Neural cell (in vitro differentiated cells): ENCODE measurements at regions not wholly inside any gene's neighbourhood (a gene's known extent, or its start where the extent isn't known, plus 50 kb on each side); places are given as distances from the start of the nearest gene placed in this dataset.

Experiments
- EP300 ChIP-seq: fragments of 450-650 bp; conservative IDR thresholded peaks from 2 replicates; pipeline ENCODE4 v1.6.1; 2014; ENCODE audit warnings: antibody characterized with exemption, mild to moderate bottlenecking, moderate library complexity; ENCODE audit not compliant: poor library complexity, severe bottlenecking
- EZH2 ChIP-seq: fragments of 200-600, 300-800 bp; shearing (Covaris generic), sonication (generic); IDR thresholded peaks from 2 replicates; pipeline ENCODE4 v1.6.1; 2014; ENCODE audit warnings: antibody characterized with exemption, low read length, borderline replicate concordance, mild to moderate bottlenecking; ENCODE audit not compliant: insufficient read depth, poor library complexity, severe bottlenecking
- MXI1 ChIP-seq: fragments of 450-650 bp; conservative IDR thresholded peaks from 2 replicates; pipeline ENCODE4 v1.6.1; 2014; ENCODE audit warnings: antibody characterized with exemption, mild to moderate bottlenecking; ENCODE audit not compliant: poor library complexity, severe bottlenecking
- POLR2AphosphoS5 ChIP-seq: IDR thresholded peaks from 2 replicates; pipeline ENCODE4 v1.6.1; 2012
- RAD21 ChIP-seq: fragments of 450-650 bp; conservative IDR thresholded peaks from 2 replicates; pipeline ENCODE4 v1.6.1; 2014; ENCODE audit warnings: antibody characterized with exemption, mild to moderate bottlenecking, moderate library complexity
- REST ChIP-seq: IDR thresholded peaks from 2 replicates; pipeline ENCODE4 v1.6.1; 2012; ENCODE audit warnings: borderline replicate concordance
- SMC3 ChIP-seq: fragments of 450-650 bp; conservative IDR thresholded peaks from 2 replicates; pipeline ENCODE4 v1.6.1; 2014; ENCODE audit warnings: antibody characterized with exemption, mild to moderate bottlenecking, moderate library complexity; ENCODE audit not compliant: poor library complexity
- TAF1 ChIP-seq: IDR thresholded peaks from 2 replicates; pipeline ENCODE4 v1.6.1; 2012; ENCODE audit warnings: low read depth
- TF ChIP-seq, protein P1 (sequence below): fragments of 450-650 bp; IDR thresholded peaks from 2 replicates; pipeline ENCODE4 v1.5.1; 2014; ENCODE audit warnings: antibody characterized with exemption, mild to moderate bottlenecking, moderate library complexity; ENCODE audit not compliant: poor library complexity, severe bottlenecking

DNA sequence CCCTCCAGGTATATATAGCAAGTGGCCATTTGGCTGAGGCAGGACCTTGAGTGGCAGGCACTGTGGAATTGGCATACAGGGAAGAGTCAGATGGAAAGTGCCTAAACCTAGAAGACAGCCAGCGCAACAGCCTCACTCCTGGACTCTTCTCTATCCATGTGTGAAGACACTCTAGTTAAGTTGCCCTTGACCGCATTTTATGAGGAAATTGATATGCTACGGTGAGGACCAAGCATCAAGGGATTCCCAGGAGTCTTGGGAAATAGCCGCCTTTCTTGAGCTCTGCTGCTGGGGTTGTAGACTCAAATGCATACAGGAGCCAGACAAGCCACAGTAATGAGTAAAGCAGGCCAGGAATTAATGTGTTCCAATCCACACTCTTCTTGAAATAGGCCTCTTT is 145.9 kb upstream of the KAZN start:
- TF ChIP-seq, protein P1, sequence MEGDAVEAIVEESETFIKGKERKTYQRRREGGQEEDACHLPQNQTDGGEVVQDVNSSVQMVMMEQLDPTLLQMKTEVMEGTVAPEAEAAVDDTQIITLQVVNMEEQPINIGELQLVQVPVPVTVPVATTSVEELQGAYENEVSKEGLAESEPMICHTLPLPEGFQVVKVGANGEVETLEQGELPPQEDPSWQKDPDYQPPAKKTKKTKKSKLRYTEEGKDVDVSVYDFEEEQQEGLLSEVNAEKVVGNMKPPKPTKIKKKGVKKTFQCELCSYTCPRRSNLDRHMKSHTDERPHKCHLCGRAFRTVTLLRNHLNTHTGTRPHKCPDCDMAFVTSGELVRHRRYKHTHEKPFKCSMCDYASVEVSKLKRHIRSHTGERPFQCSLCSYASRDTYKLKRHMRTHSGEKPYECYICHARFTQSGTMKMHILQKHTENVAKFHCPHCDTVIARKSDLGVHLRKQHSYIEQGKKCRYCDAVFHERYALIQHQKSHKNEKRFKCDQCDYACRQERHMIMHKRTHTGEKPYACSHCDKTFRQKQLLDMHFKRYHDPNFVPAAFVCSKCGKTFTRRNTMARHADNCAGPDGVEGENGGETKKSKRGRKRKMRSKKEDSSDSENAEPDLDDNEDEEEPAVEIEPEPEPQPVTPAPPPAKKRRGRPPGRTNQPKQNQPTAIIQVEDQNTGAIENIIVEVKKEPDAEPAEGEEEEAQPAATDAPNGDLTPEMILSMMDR = no peak
- TF ChIP-seq SMC3 (no peak), POLR2AphosphoS5 (no peak), EP300 (no peak), MXI1 (no peak), EZH2 (no peak), RAD21 (no peak), TAF1 (no peak), REST (no peak)
